ENCODE measurements at regions not wholly inside any gene's neighbourhood (a gene's known extent, or its start where the extent isn't known, plus 50 kb on each side); places are given as distances from the start of the nearest gene placed in this dataset.
A peak's percentile ranks its signal among the peaks of the same experiment; 100 is the strongest.
"Not testable (repeated sequence)": the region's sequence is repeated elsewhere in the genome, so short reads cannot be mapped to it uniquely, and the experiment has no call there.

GRCh38 chr10:44300666-44301649, 83.9 kb downstream of the CXCL12 start:
- peak; percentile 63 for DNase-seq

GRCh38 chr10:44298713-44299112, 86.2 kb downstream of the CXCL12 start:
- DNase-seq, result no peak

- no peak for DNase-seq
These were observed 86.9 kb downstream of the CXCL12 start for GRCh38 chr10:44297963-44298362.

- DNase-seq, result no peak
These were observed 89.2 kb downstream of the CXCL12 start for GRCh38 chr10:44295644-44296241.

- DNase-seq, result no peak
These were observed 90.0 kb downstream of the CXCL12 start for GRCh38 chr10:44294726-44295412.

GRCh38 chr10:44293842-44294241, 91.1 kb downstream of the CXCL12 start:
- DNase-seq, result no peak

DNA sequence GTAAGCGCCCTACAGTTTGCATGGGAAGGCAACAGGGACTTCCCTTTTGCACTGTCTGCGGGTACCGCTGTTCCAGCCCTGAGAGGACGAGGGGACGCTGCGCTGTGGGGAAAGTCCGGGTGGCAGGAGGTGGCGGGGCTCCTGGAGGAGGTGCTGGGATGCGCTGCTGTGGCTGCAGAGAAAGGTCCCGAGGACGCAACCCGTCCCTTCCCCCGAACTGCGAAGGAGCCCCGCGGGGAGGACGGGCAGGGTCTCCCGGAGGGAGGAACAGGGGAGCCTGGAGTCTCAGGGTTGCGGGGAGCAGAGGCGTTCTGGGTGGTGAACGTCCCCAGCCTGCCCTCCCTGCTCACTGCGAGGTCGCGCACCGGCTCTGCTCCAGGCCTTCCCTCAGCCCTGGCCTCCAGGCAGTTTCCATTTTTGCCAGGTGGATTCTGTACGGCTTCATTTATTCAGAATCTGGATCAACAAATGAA, 91.6 kb downstream of the CXCL12 start:
- no peak for DNase-seq

GRCh38 chr10:44292390-44293002, 92.4 kb downstream of the CXCL12 start:
- DNase-seq, result no peak

- no peak for DNase-seq
These were observed 93.8 kb downstream of the CXCL12 start for GRCh38 chr10:44291091-44291490.

- DNase-seq, result no peak
These were observed 95.8 kb downstream of the CXCL12 start for GRCh38 chr10:44289125-44289524.

DNA sequence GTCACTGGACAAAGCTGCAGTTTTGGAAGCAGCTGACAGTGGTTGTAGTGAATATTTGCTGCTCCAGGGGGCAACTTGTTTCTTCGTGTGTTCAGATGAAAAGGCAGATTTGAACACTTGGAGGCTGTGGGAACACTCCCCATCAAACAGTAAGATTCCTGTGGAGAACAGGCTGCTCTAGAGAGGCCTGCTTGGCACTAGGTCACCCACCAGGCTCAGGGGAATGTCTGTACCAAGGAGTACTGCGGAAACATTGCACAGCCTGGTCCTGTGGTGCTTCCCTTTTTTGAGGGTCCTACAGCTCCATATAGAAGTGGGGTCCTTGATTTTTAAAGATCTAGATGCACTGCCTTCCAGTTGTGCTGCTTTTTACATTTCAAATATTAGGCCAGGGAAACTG, 97.5 kb downstream of the CXCL12 start:
- DNase-seq, result no peak

- no peak for DNase-seq
These were observed 100.5 kb downstream of the CXCL12 start for GRCh38 chr10:44284198-44285084.

DNA sequence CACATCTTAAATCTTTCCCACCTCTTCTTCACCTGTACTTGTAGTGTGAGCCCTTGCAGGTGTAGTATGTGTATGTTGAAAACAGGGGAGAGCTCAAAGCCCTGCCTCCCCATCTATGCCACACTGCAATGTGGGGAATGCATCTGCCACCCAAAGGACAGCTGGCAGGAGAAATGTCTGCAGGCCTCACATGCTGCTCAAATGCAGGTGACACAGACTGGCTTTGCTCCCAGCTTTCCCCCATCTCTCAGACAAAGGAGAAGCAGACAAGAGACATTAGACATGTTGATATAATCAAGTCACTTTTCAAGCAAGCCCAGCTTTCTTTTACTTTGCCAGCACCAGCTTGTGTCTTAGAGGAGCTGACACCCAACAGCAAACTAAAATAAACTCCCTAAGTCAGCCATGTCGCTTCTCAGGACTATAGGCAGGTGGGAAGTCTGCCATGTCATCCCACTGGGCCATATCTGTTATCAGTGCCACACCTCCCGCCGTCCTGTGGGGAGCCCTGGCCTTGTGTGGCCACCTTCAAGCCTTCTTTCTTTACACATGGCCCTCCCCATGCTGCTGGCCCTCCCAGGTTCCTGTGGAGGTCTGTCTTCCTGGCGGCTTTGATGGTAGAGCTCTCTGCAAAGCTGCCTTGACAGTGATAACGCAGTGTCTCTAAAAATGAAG, 102.1 kb downstream of the CXCL12 start:
- DNase-seq, result no peak

- no peak for DNase-seq
These were observed 103.2 kb downstream of the CXCL12 start for GRCh38 chr10:44281662-44282061.

- no peak for DNase-seq
These were observed 103.7 kb downstream of the CXCL12 start for GRCh38 chr10:44281089-44281613.

- no peak for DNase-seq
These were observed 104.5 kb downstream of the CXCL12 start for GRCh38 chr10:44280226-44281014.

- no peak for DNase-seq
These were observed 105.3 kb downstream of the CXCL12 start for GRCh38 chr10:44279426-44280126.

GRCh38 chr10:44278837-44279324, 106.0 kb downstream of the CXCL12 start:
- no peak for DNase-seq

- DNase-seq, result not testable (repeated sequence)
These were observed 116.4 kb downstream of the CXCL12 start for GRCh38 chr10:44268435-44268948.
